HFFc6 (cell line): ENCODE measurements at regions not wholly inside any gene's neighbourhood (a gene's known extent, or its start where the extent isn't known, plus 50 kb on each side); places are given as distances from the start of the nearest gene placed in this dataset.

Source experiments
- DNase-seq: peaks from one replicate; pipeline ENCODE4 v3.0.0-alpha.2; 2018
- H3K27ac Mint-ChIP-seq: 2 replicates; pipeline ENCODE4 v1.8.0; 2020; ENCODE audit warnings: mild to moderate bottlenecking, mixed read lengths
- H3K27me3 Mint-ChIP-seq: 2 replicates; pipeline ENCODE4 v1.8.0; 2021; ENCODE audit warnings: mild to moderate bottlenecking, moderate library complexity, mixed read lengths; ENCODE audit not compliant: insufficient read depth
- H3K36me3 Mint-ChIP-seq: 2 replicates; pipeline ENCODE4 v1.8.0; 2021; ENCODE audit warnings: low read depth, mixed read lengths
- H3K4me1 Mint-ChIP-seq: 2 replicates; pipeline ENCODE4 v1.8.0; 2020; ENCODE audit warnings: low read depth, mixed read lengths
- H3K4me3 Mint-ChIP-seq: 2 replicates; pipeline ENCODE4 v1.8.0; 2020; ENCODE audit warnings: mild to moderate bottlenecking, moderate library complexity, mixed read lengths
- H3K9me3 Mint-ChIP-seq: 2 replicates; pipeline ENCODE4 v1.8.0; 2020; ENCODE audit warnings: mild to moderate bottlenecking, mixed read lengths
- TF ChIP-seq, protein P1 (sequence below): fragments of 200-600 bp; sonication (generic); IDR thresholded peaks from 2 replicates; pipeline ENCODE4 v1.5.0; 2021; ENCODE audit warnings: antibody characterized with exemption, mild to moderate bottlenecking

DNA sequence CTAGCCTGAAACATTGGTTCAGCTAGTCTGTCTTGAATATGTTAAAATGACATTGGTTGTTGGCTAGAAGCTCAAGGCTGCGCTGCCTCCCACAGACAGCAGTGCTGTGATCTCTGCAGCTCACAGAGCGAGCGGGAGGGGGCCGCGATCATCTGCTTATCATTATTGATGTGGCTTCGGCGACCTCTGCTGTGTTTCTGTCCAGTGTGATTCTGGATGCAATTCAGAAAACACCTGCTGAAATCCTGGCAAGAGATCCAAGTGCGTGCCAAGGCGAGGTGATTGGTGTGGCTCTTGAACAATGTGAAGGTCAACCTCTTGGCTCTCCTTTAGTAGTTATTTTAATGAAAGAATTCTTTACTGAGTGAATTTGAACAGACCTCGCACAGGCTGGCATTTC lies 142.3 kb upstream of the SASH1 start:
- Mint-ChIP-seq H3K27me3 (peaks cover 9% of the 10 kb centered on the region), H3K36me3 (no peaks in the 10 kb centered on the region), H3K4me1 (peaks cover 13% of the 10 kb centered on the region), H3K27ac (no peak overlapping the region), H3K4me3 (no peak overlapping the region), H3K9me3 (no peaks in the 10 kb centered on the region)
- TF ChIP-seq, protein P1, sequence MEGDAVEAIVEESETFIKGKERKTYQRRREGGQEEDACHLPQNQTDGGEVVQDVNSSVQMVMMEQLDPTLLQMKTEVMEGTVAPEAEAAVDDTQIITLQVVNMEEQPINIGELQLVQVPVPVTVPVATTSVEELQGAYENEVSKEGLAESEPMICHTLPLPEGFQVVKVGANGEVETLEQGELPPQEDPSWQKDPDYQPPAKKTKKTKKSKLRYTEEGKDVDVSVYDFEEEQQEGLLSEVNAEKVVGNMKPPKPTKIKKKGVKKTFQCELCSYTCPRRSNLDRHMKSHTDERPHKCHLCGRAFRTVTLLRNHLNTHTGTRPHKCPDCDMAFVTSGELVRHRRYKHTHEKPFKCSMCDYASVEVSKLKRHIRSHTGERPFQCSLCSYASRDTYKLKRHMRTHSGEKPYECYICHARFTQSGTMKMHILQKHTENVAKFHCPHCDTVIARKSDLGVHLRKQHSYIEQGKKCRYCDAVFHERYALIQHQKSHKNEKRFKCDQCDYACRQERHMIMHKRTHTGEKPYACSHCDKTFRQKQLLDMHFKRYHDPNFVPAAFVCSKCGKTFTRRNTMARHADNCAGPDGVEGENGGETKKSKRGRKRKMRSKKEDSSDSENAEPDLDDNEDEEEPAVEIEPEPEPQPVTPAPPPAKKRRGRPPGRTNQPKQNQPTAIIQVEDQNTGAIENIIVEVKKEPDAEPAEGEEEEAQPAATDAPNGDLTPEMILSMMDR = no peak
- DNase-seq = no peak

DNA sequence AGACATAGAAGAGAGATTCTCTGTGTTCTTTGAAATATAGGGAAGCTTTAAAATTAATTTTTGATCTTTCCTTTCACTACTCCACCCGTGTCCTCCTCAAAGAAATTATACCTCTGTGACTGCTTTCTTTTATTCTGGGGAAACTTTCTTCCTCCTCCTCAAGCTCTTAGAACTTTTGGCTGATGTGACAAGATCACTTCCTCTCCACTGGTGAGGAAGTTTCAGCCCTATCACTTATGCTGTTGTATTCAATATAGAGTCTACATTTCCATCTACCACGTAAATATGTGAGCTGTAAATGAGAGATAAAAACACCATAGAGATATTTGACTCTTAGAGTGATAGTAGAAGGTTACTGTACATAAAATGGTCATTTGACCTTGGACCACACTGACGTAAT lies 141.9 kb upstream of the SASH1 start:
- DNase-seq = no peak
- TF ChIP-seq, protein P1 = no peak
- Mint-ChIP-seq H3K4me3 (no peak overlapping the region), H3K27ac (no peak overlapping the region), H3K4me1 (peaks cover 13% of the 10 kb centered on the region), H3K9me3 (no peaks in the 10 kb centered on the region), H3K27me3 (peaks cover 9% of the 10 kb centered on the region), H3K36me3 (no peaks in the 10 kb centered on the region)

GRCh38 chr6:148203281-148203925 lies 139.2 kb upstream of the SASH1 start:
- no peaks in the 10 kb centered on the region for H3K36me3 Mint-ChIP-seq

GRCh38 chr6:148203970-148204369 lies 138.7 kb upstream of the SASH1 start:
- H3K27me3 Mint-ChIP-seq = peaks cover 5% of the 10 kb centered on the region
- H3K27ac Mint-ChIP-seq = no peak overlapping the region
- no peak for DNase-seq
- no peak overlapping the region for H3K4me3 Mint-ChIP-seq
- no peaks in the 10 kb centered on the region for H3K9me3 Mint-ChIP-seq
- no peaks in the 10 kb centered on the region for H3K36me3 Mint-ChIP-seq
- H3K4me1 Mint-ChIP-seq = peaks cover 13% of the 10 kb centered on the region
- TF ChIP-seq, protein P1 = no peak

More at GRCh38 chr6:148203281-148203925, 139.2 kb upstream of the SASH1 start:
- H3K27ac Mint-ChIP-seq = no peak overlapping the region
- peak overlapping the region; percentile 48 for H3K4me3 Mint-ChIP-seq
- peaks cover 13% of the 10 kb centered on the region for H3K4me1 Mint-ChIP-seq
- DNase-seq = peak; percentile 26
- peaks cover 5% of the 10 kb centered on the region for H3K27me3 Mint-ChIP-seq
- H3K9me3 Mint-ChIP-seq = no peaks in the 10 kb centered on the region
- TF ChIP-seq, protein P1 = no peak

DNA sequence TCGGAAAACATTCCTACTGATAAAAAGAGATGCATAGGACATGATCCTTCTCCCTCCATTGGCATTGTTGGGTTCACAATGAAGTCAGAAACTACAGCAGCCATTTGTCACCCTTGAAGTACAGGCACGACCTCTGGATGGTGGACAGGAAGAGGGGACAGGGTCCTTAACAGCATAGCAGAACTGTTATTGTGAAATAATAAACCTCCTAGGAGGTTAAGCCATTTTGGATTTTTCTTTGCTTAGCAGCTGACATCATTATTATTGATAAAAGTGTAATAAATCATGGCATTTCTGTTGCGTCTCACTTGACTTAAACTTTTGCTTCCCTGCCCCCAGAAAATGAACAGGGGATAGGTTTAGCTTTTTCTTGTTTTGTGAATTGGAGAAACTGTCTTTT lies 134.3 kb upstream of the SASH1 start:
- Mint-ChIP-seq H3K4me3 (no peak overlapping the region), H3K27ac (no peak overlapping the region)
- no peak for DNase-seq

More for the DNA sequence above, 134.3 kb upstream of the SASH1 start:
- TF ChIP-seq, protein P1 = no peak
- Mint-ChIP-seq H3K27me3 (peaks cover 2% of the 10 kb centered on the region), H3K9me3 (no peaks in the 10 kb centered on the region), H3K36me3 (no peaks in the 10 kb centered on the region), H3K4me1 (peaks cover 8% of the 10 kb centered on the region)
